NCI-H2227 (cell line): ENCODE measurements at regions not wholly inside any gene's neighbourhood (a gene's known extent, or its start where the extent isn't known, plus 50 kb on each side); places are given as distances from the start of the nearest gene placed in this dataset.
A peak's percentile ranks its signal among the peaks of the same experiment; 100 is the strongest.

ENCODE experiments used
- DNase-seq: peaks from one replicate; lab custom pipeline; 2025; ENCODE audit not compliant: unreplicated experiment; lab: John Stamatoyannopoulos, UW

GRCh38 chr3:107904536-107905066 lies 186.2 kb downstream of the CD47 start:
- DNase-seq = no peak

GRCh38 chr3:107899990-107900651 lies 190.7 kb downstream of the CD47 start:
- no peak for DNase-seq

- DNase-seq = peak; percentile 58
These were observed 193.3 kb downstream of the CD47 start for GRCh38 chr3:107897471-107898061.

DNA sequence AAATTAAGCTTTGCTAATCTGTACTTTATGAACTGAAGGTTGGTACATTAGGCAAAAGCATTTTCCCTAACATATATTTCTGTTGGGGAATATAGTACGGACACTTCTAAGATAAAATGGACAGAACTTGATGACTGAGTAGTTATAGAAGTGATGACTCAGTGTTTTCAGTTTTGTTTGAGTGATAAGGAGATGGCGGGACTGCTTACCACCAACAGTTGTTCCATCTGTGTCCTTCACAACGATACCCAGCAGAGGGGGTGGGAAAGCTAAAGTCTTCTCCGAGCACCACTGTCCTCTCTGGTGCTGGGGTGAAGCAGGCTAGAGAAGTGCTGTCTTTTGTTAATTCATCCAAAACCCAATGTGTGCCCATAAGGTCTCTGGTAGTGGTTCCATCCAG lies 195.8 kb downstream of the CD47 start:
- no peak for DNase-seq

- DNase-seq = peak; percentile 47
These were observed 197.7 kb downstream of the CD47 start for GRCh38 chr3:107892955-107893624.

DNA sequence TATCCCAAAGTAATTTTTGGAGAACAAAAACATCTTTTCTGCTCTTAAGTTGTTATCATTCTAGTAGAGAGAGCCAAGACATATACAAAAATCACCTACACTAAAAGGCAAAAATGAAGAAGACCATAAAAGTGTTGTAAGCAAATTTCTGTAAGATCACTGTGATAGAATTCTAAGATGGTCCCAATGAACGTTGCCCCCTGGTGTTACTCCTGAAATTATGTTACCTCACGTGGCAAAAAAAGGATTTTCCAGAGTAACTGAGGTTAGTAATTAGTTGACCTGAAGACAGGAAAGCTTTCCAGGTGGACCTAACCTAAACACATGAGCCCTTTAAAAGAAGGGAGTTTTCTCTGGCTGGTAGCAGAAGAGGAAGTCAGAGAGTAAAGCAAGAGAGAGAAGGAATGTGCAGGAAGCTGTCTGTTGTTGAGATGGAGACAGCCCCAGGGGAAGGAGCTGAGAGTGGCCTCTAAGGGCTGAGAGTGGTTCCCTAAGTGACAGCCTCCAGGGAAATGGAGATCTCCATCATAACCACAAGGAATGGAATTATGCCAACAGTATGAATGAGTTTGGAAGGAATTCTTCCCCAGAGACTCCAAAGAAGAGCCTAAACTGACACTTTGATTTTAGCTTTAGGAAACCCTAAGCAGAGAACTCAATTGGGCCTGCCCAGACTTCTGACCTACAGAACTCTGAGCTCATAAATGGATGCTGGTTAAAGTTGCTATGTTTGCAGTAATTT lies 205.9 kb downstream of the CD47 start:
- no peak for DNase-seq

DNA sequence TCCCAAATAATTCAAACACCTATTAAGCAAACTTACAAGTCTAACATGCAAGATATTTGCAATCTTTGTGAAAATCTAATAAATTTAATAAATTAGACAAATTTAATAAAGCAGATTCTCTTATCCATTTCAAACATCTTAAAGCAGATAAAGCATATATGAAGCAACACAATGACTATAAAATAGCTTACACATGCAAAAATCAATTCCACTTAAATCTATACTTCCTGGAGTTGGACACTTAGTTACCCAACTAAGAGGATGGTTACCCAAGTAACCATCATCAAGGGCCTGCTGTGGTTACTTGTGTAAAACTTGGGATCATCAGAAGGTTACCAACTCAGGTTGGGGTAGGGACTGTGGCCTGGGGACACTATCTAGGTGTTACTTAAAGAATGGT lies 206.8 kb downstream of the CD47 start:
- DNase-seq = no peak

DNA sequence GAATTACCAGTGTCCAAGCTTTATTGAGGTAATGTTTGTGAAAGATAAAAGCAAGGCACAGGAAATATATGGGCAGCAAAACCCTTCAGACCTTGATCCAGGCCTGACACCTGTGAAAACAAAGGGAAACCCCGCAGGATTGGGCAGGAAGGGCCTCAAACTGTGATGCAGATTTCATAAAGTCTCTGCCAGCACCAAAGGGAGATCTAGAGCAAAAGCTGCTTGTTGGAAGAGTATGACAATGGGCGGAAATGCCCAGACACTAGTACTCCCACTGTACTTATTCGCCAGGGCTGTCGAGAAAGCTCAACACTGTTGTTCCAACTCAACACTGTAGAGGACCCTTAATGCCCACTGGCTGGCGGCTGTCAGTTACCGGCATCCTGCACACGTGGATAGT lies 207.9 kb downstream of the CD47 start:
- DNase-seq = no peak

- no peak for DNase-seq
These were observed 208.6 kb downstream of the CD47 start for GRCh38 chr3:107882261-107882660.

- DNase-seq = no peak
These were observed 209.3 kb downstream of the CD47 start for GRCh38 chr3:107881509-107881908.

- DNase-seq = no peak
These were observed 210.1 kb downstream of the CD47 start for GRCh38 chr3:107880702-107881101.

GRCh38 chr3:107877936-107878335 lies 212.9 kb downstream of the CD47 start:
- DNase-seq = no peak

- no peak for DNase-seq
These were observed 219.7 kb downstream of the CD47 start for GRCh38 chr3:107870943-107871638.

DNA sequence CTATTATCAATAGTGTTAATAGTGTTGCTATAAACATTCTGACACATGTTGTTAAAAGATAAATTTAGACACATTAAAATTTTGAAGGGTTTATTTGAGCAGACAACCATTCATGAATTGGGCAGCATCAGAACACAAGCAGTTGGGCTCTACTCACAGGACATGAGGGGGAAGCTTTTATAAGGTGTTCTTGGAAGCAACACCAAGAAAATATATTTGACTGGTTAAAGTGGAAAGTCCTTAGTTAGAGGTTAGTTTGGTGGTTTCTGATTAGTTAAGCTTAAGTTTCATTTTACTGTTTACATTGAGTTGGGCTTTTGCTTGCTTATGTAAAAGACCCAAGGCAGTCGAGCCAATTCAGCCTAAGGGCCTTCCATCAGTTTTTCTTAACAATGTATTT lies 220.7 kb downstream of the CD47 start:
- DNase-seq = no peak

GRCh38 chr3:107868449-107868848 lies 222.4 kb downstream of the CD47 start:
- no peak for DNase-seq

- no peak for DNase-seq
These were observed 228.9 kb downstream of the CD47 start for GRCh38 chr3:107861904-107862303.

- DNase-seq = no peak
These were observed 229.4 kb downstream of the CD47 start for GRCh38 chr3:107861422-107861821.
